ENCODE measurements at regions not wholly inside any gene's neighbourhood (a gene's known extent, or its start where the extent isn't known, plus 50 kb on each side); places are given as distances from the start of the nearest gene placed in this dataset.
"Not testable (repeated sequence)": the region's sequence is repeated elsewhere in the genome, so short reads cannot be mapped to it uniquely, and the experiment has no call there.

- no peak overlapping the region for H3K4me3 ChIP-seq
- intact Hi-C loops (cut with DNase I), result no loop called here
- DNase-seq, result no peak
- H3K9me3 ChIP-seq, result no peaks in the 10 kb centered on the region
- H3K27ac ChIP-seq, result no peak overlapping the region
- H3K36me3 ChIP-seq, result no peaks in the 10 kb centered on the region
- H3K27me3 ChIP-seq (ENCODE audit: low read depth), result no peaks in the 10 kb centered on the region
- ATAC-seq, result no peak
- TF ChIP-seq CTCF (IDR thresholded peaks at IDR 0.05), result no peak
- no peaks in the 10 kb centered on the region for H3K4me1 ChIP-seq
Observed at GRCh38 chr3:118244761-118245160, 789.9 kb downstream of the IGSF11 start.

GRCh38 chr3:118245312-118245711 lies 789.3 kb downstream of the IGSF11 start:
- Histone ChIP-seq H3K36me3 (no peaks in the 10 kb centered on the region), H3K4me1 (no peaks in the 10 kb centered on the region), H3K9me3 (no peaks in the 10 kb centered on the region), H3K4me3 (no peak overlapping the region), H3K27ac (no peak overlapping the region), H3K27me3 (ENCODE audit: low read depth) (no peaks in the 10 kb centered on the region)
- TF ChIP-seq CTCF (IDR thresholded peaks at IDR 0.05), result no peak
- intact Hi-C loops (cut with DNase I), result no loop called here
- no peak for DNase-seq
- ATAC-seq, result no peak

GRCh38 chr3:118258850-118259249 lies 775.8 kb downstream of the IGSF11 start:
- intact Hi-C loops (cut with DNase I); H3K4me1 ChIP-seq; H3K4me3 ChIP-seq; H3K9me3 ChIP-seq; H3K27me3 ChIP-seq (ENCODE audit: low read depth); ATAC-seq; DNase-seq; H3K27ac ChIP-seq; H3K36me3 ChIP-seq: not testable (repeated sequence)

GRCh38 chr3:118262800-118263402 lies 771.7 kb downstream of the IGSF11 start:
- ATAC-seq, result no peak
- Histone ChIP-seq H3K27ac (no peak overlapping the region), H3K4me3 (no peak overlapping the region), H3K36me3 (no peaks in the 10 kb centered on the region), H3K27me3 (ENCODE audit: low read depth) (no peaks in the 10 kb centered on the region), H3K4me1 (no peaks in the 10 kb centered on the region), H3K9me3 (peaks cover 7% of the 10 kb centered on the region)
- TF ChIP-seq CTCF (IDR thresholded peaks at IDR 0.05), result no peak
- DNase-seq, result no peak
- intact Hi-C loops (cut with DNase I), result no loop called here

- Histone ChIP-seq H3K27ac (no peak overlapping the region), H3K9me3 (no peaks in the 10 kb centered on the region), H3K4me3 (no peak overlapping the region), H3K4me1 (no peaks in the 10 kb centered on the region), H3K27me3 (ENCODE audit: low read depth) (no peaks in the 10 kb centered on the region), H3K36me3 (no peaks in the 10 kb centered on the region)
- ATAC-seq (no peak), DNase-seq (no peak)
- intact Hi-C loops (cut with DNase I), result no loop called here
- no peak for TF ChIP-seq CTCF (IDR thresholded peaks at IDR 0.05)
Observed at GRCh38 chr3:118267588-118267987, 767.1 kb downstream of the IGSF11 start.

GRCh38 chr3:118269537-118270125 lies 765.0 kb downstream of the IGSF11 start:
- no peak for ATAC-seq
- Histone ChIP-seq H3K27me3 (ENCODE audit: low read depth) (no peaks in the 10 kb centered on the region), H3K36me3 (no peaks in the 10 kb centered on the region), H3K4me3 (no peak overlapping the region), H3K27ac (no peak overlapping the region), H3K9me3 (no peaks in the 10 kb centered on the region), H3K4me1 (no peaks in the 10 kb centered on the region)
- TF ChIP-seq CTCF (IDR thresholded peaks at IDR 0.05), result no peak
- no peak for DNase-seq
- intact Hi-C loops (cut with DNase I), result no loop called here

All from lower lobe of right lung (tissue), 2 donors.